Left colon (tissue), 2 donors: ENCODE measurements at regions not wholly inside any gene's neighbourhood (a gene's known extent, or its start where the extent isn't known, plus 50 kb on each side); places are given as distances from the start of the nearest gene placed in this dataset.

Source experiments
- ATAC-seq: fragments of 200-7000 bp; cut with Tn5 transposase; one replicate; pipeline ENCODE4 v1.9.1; 2020; ENCODE audit warnings: mild to moderate bottlenecking, moderate library complexity
- DNase-seq, 2 donors: peaks; one replicate each; pipeline ENCODE4 v3.0.0-alpha.2; 2020
- intact Hi-C, 2 donors: fragments of 100-400 bp; cut with DNase I in 1 of 2; cut with micrococcal nuclease in 1 of 2; formaldehyde crosslinking; loops; one replicate each; pipeline versions ENCODE4 v1.11.2 to v1.14.0; 2022; cut with DNase I, micrococcal nuclease
- donor health status: DM: no; HTN: no; CAD: no.
- donor health status: DM: yes; HTN: yes; CAD: no.

DNA sequence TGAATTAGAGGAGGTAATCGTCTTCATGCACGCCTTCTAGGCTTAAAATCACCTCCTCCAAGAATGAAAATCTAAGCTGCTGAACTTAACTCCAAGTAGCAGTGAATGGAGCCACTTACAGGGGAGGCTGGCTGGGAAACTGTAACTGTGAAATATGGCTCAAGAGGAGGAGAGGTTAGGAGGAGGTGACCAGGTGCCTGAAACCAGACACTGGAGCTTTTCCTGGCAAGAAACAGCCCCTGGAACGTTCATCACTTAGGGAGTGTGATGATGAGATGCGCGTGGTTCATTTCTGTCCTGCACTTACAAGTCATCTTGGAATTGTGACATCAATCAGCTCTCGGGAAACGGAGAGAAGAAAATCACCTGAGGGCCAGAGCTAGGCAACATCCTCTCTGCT is 62.3 kb upstream of the TMEM132C start:
- ATAC-seq (no peak), DNase-seq (no peak)
- intact Hi-C loops, result no loop called here

DNA sequence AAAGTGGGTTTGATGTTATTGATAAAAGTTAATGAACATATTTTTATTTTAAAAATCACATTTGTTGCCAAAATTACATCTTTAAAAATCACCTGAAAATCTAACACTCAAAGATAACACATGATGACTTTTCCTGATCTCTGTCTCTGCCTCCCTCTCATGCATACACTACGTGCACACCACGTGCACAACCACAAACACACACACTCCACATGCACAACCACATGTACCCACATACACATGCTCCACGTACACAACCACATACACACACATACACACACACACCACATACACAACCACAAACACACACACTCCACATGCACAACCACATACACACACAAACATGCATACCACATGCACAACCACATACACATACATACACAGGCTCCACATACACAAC is 61.8 kb upstream of the TMEM132C start:
- intact Hi-C loops, result no loop called here
- DNase-seq (no peak), ATAC-seq (no peak)

DNA sequence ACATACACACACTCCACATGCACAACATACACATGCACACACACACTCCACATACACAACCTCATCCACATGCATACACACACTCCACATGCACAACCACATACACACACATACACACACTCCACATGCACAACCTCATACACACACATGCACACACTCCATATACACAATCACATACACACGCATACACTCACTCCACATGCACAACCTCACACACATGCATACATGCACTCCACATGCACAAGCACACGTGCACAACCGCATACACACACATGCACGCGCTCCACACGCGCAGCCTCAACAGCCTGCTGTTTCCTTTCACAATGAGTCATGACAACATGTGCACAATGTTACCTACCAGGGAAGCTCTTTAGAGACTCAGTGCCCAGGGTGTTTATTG is 61.2 kb upstream of the TMEM132C start:
- intact Hi-C loops, result no loop called here
- no peak for ATAC-seq
- DNase-seq, result no peak
